HEK293 (cell line): ENCODE measurements at regions not wholly inside any gene's neighbourhood (a gene's known extent, or its start where the extent isn't known, plus 50 kb on each side); places are given as distances from the start of the nearest gene placed in this dataset.

ENCODE experiments used
- CTCF ChIA-PET: fragments of 350-600 bp; formaldehyde crosslinking; extraction: SDS; loops from one replicate; lab custom pipeline; 2021; ENCODE audit warnings: antibody characterized with exemption; lab: Yijun Ruan, JAX
- POLR2A ChIA-PET: fragments of 300-600 bp; formaldehyde crosslinking; extraction: SDS; loops from one replicate; lab custom pipeline; 2020; ENCODE audit warnings: antibody characterized with exemption, inconsistent platforms; lab: Yijun Ruan, JAX
- H3K27ac ChIP-seq: fragments of 200-500 bp; sonication (Bioruptor generic); 2 replicates; pipeline ENCODE4 v1.5.1; 2014; ENCODE audit warnings: low read depth, low read length, control low read depth, inconsistent platforms; ENCODE audit errors: extremely low read depth
- H3K36me3 ChIP-seq, 2 experiments: fragments of 200-500 bp in 1 of 2; sonication (Bioruptor generic) in 1 of 2; 1 replicate in 1 of 2; 2 replicates in 1 of 2; pipeline ENCODE4 v1.5.1; 2014 to 2017; ENCODE audit warnings: inconsistent platforms in 2 of 2, low read length in 2 of 2; ENCODE audit not compliant: control insufficient read depth in 2 of 2, insufficient read depth in 1 of 2
- H3K4me1 ChIP-seq: fragments of 200-500 bp; sonication (Bioruptor generic); 2 replicates; pipeline ENCODE4 v1.5.1; 2014; ENCODE audit warnings: mild to moderate bottlenecking, low read length, inconsistent platforms; ENCODE audit not compliant: control insufficient read depth, insufficient read depth
- H3K4me3 ChIP-seq: 2 replicates; pipeline ENCODE4 v1.5.1; 2011; ENCODE audit warnings: low read depth, mild to moderate bottlenecking, control low read depth, low read length, moderate library complexity
- H3K9me3 ChIP-seq: fragments of 200-500 bp; sonication (Bioruptor generic); 2 replicates; pipeline ENCODE4 v1.5.1; 2014; ENCODE audit warnings: low read depth, low read length, inconsistent platforms; ENCODE audit not compliant: control insufficient read depth, insufficient read depth
- EGR2 ChIP-seq: fragments of 450-650 bp; formaldehyde crosslinking; IDR thresholded peaks from 2 replicates; pipeline ENCODE4 v1.5.1; 2016; ENCODE audit warnings: low read depth, missing biosample characterization, missing genetic modification characterization
- PBX3 ChIP-seq: sonication (generic); formaldehyde crosslinking; IDR thresholded peaks from 2 replicates; pipeline ENCODE4 v1.8.1; 2022; ENCODE audit warnings: mild to moderate bottlenecking, moderate library complexity, missing genetic modification reagents
- SP3 ChIP-seq: fragments of 450-650 bp; formaldehyde crosslinking; IDR thresholded peaks from 2 replicates; pipeline ENCODE4 v1.5.1; 2016; ENCODE audit warnings: missing biosample characterization, missing genetic modification characterization
- ZBTB1 ChIP-seq: fragments of 450-650 bp; formaldehyde crosslinking; IDR thresholded peaks from 2 replicates; pipeline ENCODE4 v1.5.1; 2016; ENCODE audit warnings: missing biosample characterization, missing genetic modification characterization
- ZBTB20 ChIP-seq: fragments of 450-650 bp; formaldehyde crosslinking; IDR thresholded peaks from 2 replicates; pipeline ENCODE4 v1.5.1; 2016; ENCODE audit warnings: missing biosample characterization, missing genetic modification characterization
- ZNF148 ChIP-seq: fragments of 450-650 bp; formaldehyde crosslinking; IDR thresholded peaks from 2 replicates; pipeline ENCODE4 v1.5.0; 2017; ENCODE audit warnings: missing biosample characterization, missing genetic modification characterization, borderline replicate concordance
- ZNF16 ChIP-seq: fragments of 450-650 bp; formaldehyde crosslinking; IDR thresholded peaks from 2 replicates; pipeline ENCODE4 v1.5.1; 2016; ENCODE audit warnings: low read depth, missing biosample characterization, missing genetic modification characterization
- ZNF169 ChIP-seq: fragments of 450-650 bp; formaldehyde crosslinking; IDR thresholded peaks from 2 replicates; pipeline ENCODE4 v1.5.1; 2016; ENCODE audit warnings: missing biosample characterization, missing genetic modification characterization
- ZNF211 ChIP-seq: fragments of 450-650 bp; formaldehyde crosslinking; IDR thresholded peaks from 2 replicates; pipeline ENCODE4 v1.5.1; 2016; ENCODE audit warnings: low read depth, missing biosample characterization, missing genetic modification characterization
- ZNF274 ChIP-seq, 2 experiments: fragments of 200-500 bp in 1 of 2; fragments of 450-650 bp in 1 of 2; sonication (Bioruptor generic) in 1 of 2; formaldehyde crosslinking in 1 of 2; IDR thresholded peaks; 2 replicates each; pipeline versions ENCODE4 v1.5.1 to v1.6.1; 2014 to 2016; ENCODE audit warnings: borderline replicate concordance in 1 of 2, inconsistent platforms in 1 of 2, low read length in 1 of 2, missing biosample characterization in 1 of 2, missing genetic modification characterization in 1 of 2
- ZNF280C ChIP-seq: fragments of 450-650 bp; formaldehyde crosslinking; IDR thresholded peaks from 2 replicates; pipeline ENCODE4 v1.5.1; 2016; ENCODE audit warnings: missing biosample characterization, missing genetic modification characterization
- ZNF513 ChIP-seq: fragments of 450-650 bp; IDR thresholded peaks from 2 replicates; pipeline ENCODE4 v1.5.1; 2018; ENCODE audit warnings: missing biosample characterization, missing genetic modification characterization
- ZNF529 ChIP-seq: fragments of 450-650 bp; formaldehyde crosslinking; IDR thresholded peaks from 2 replicates; pipeline ENCODE4 v1.5.1; 2017; ENCODE audit warnings: missing genetic modification characterization, missing biosample characterization; ENCODE audit not compliant: insufficient replicate concordance
- ZNF530 ChIP-seq: fragments of 450-650 bp; formaldehyde crosslinking; IDR thresholded peaks from 2 replicates; pipeline ENCODE4 v1.5.1; 2016; ENCODE audit warnings: low read depth, missing biosample characterization, missing genetic modification characterization
- ZNF544 ChIP-seq: fragments of 450-650 bp; formaldehyde crosslinking; IDR thresholded peaks from 2 replicates; pipeline ENCODE4 v1.5.0; 2017; ENCODE audit warnings: missing biosample characterization, missing genetic modification characterization
- ZNF548 ChIP-seq: fragments of 450-650 bp; formaldehyde crosslinking; IDR thresholded peaks from 2 replicates; pipeline ENCODE4 v1.5.1; 2016; ENCODE audit warnings: missing biosample characterization, missing genetic modification characterization
- ZNF585B ChIP-seq: fragments of 450-650 bp; formaldehyde crosslinking; IDR thresholded peaks from 2 replicates; pipeline ENCODE4 v1.5.1; 2016; ENCODE audit warnings: missing biosample characterization, missing genetic modification characterization
- ZNF664 ChIP-seq: fragments of 450-650 bp; formaldehyde crosslinking; IDR thresholded peaks from 2 replicates; pipeline ENCODE4 v1.5.1; 2016; ENCODE audit warnings: missing biosample characterization, missing genetic modification characterization
- ZNF701 ChIP-seq: fragments of 450-650 bp; formaldehyde crosslinking; IDR thresholded peaks from 2 replicates; pipeline ENCODE4 v1.5.1; 2016; ENCODE audit warnings: missing biosample characterization, missing genetic modification characterization
- ZNF776 ChIP-seq: fragments of 450-650 bp; formaldehyde crosslinking; IDR thresholded peaks from 2 replicates; pipeline ENCODE4 v1.5.0; 2017; ENCODE audit warnings: missing biosample characterization, missing genetic modification characterization, borderline replicate concordance
- ZNF837 ChIP-seq: fragments of 450-650 bp; formaldehyde crosslinking; IDR thresholded peaks from 2 replicates; pipeline ENCODE4 v1.5.1; 2016; ENCODE audit warnings: missing biosample characterization, missing genetic modification characterization
- ZSCAN5A ChIP-seq: fragments of 450-650 bp; formaldehyde crosslinking; IDR thresholded peaks from 2 replicates; pipeline ENCODE4 v1.5.1; 2016; ENCODE audit warnings: missing biosample characterization, missing genetic modification characterization
- ZXDB ChIP-seq: fragments of 450-650 bp; formaldehyde crosslinking; IDR thresholded peaks from 2 replicates; pipeline ENCODE4 v1.5.1; 2016; ENCODE audit warnings: missing biosample characterization, missing genetic modification characterization

GRCh38 chr14:34046799-34047520 lies 96.1 kb upstream of the EGLN3 start:
- Histone ChIP-seq H3K4me3 (no peak overlapping the region), H3K27ac (no peak overlapping the region), H3K4me1 (no peaks in the 10 kb centered on the region), H3K36me3 (no peaks in the 10 kb centered on the region), H3K9me3 (no peaks in the 10 kb centered on the region)
- ChIA-PET POLR2A (no interaction called here), CTCF (interaction anchor here (2.3 kb wide), 1 partner anchor 52 kb away, joined by 12 read pairs; no protein-coding TSS in a partner anchor)
- TF ChIP-seq ZNF513 (tag by site-specific recombination) (no peak), ZBTB1 (tag by site-specific recombination) (no peak), SP3 (tag by site-specific recombination) (no peak), ZNF16 (tag by site-specific recombination) (no peak), ZNF169 (tag by site-specific recombination) (no peak), ZSCAN5A (tag by site-specific recombination) (no peak), ZNF530 (tag by site-specific recombination) (no peak), ZNF776 (tag by site-specific recombination) (no peak), ZNF529 (no peak), ZNF274 (IDR thresholded peaks at IDR 0.05; ENCODE audit: low read length) (no peak), ZNF274 (tag by site-specific recombination; IDR thresholded peaks at IDR 0.05; ENCODE audit: borderline replicate concordance) (no peak), ZNF211 (tag by site-specific recombination) (no peak), ZXDB (tag by site-specific recombination) (no peak), ZNF148 (tag by site-specific recombination) (no peak), ZNF585B (no peak), PBX3 (CRISPR knock-in tag) (no peak), ZNF837 (tag by site-specific recombination) (no peak), ZNF664 (no peak)

- POLR2A ChIA-PET = no interaction called here
- Histone ChIP-seq H3K27ac (no peak overlapping the region), H3K36me3 (no peaks in the 10 kb centered on the region), H3K4me3 (no peak overlapping the region), H3K4me1 (no peaks in the 10 kb centered on the region), H3K9me3 (no peaks in the 10 kb centered on the region)
- CTCF ChIA-PET = interaction anchor here (1.1 kb wide), 1 partner anchor 8 kb away, joined by 3 read pairs; no protein-coding TSS in a partner anchor
- TF ChIP-seq ZNF701 (tag by site-specific recombination) (no peak), ZNF544 (tag by site-specific recombination) (no peak), ZNF280C (tag by site-specific recombination) (no peak), ZNF513 (tag by site-specific recombination) (no peak), ZNF837 (tag by site-specific recombination) (no peak), ZBTB20 (tag by site-specific recombination) (no peak), ZNF548 (tag by site-specific recombination) (no peak), EGR2 (tag by site-specific recombination) (no peak)
Measured at GRCh38 chr14:34044666-34045306, 93.9 kb upstream of the EGLN3 start.
